Epithelial cell of prostate (primary cell): ENCODE measurements at regions not wholly inside any gene's neighbourhood (a gene's known extent, or its start where the extent isn't known, plus 50 kb on each side); places are given as distances from the start of the nearest gene placed in this dataset.
A peak's percentile ranks its signal among the peaks of the same experiment; 100 is the strongest.

ENCODE experiments used
- DNase-seq: peaks from one replicate; pipeline ENCODE4 v3.0.0-alpha.2; 2011; ENCODE audit warnings: low read depth, low spot score
- H3K27ac ChIP-seq: fragments of 450-650 bp; 2 replicates; pipeline ENCODE4 v1.5.1; 2017; ENCODE audit warnings: mild to moderate bottlenecking

- H3K27ac ChIP-seq, result no peak overlapping the region
- DNase-seq, result no peak
Observed at GRCh38 chr1:199780091-199780490, 247.4 kb upstream of the NR5A2 start.

- DNase-seq, result no peak
- H3K27ac ChIP-seq, result no peak overlapping the region
Observed at GRCh38 chr1:199780948-199781670, 246.4 kb upstream of the NR5A2 start.

- peak overlapping the region; percentile 14 for H3K27ac ChIP-seq
- DNase-seq, result peak; percentile 22
Observed at GRCh38 chr1:199784138-199784895, 243.2 kb upstream of the NR5A2 start.

GRCh38 chr1:199786695-199787094, 240.8 kb upstream of the NR5A2 start:
- no peak overlapping the region for H3K27ac ChIP-seq
- no peak for DNase-seq

- no peak overlapping the region for H3K27ac ChIP-seq
- no peak for DNase-seq
Observed at GRCh38 chr1:199789141-199789540, 238.4 kb upstream of the NR5A2 start.

GRCh38 chr1:199791495-199791894, 236.0 kb upstream of the NR5A2 start:
- H3K27ac ChIP-seq, result no peak overlapping the region
- no peak for DNase-seq

- DNase-seq, result no peak
- H3K27ac ChIP-seq, result no peak overlapping the region
Observed at GRCh38 chr1:199792874-199793273, 234.6 kb upstream of the NR5A2 start.

GRCh38 chr1:199794105-199794863, 233.2 kb upstream of the NR5A2 start:
- no peak overlapping the region for H3K27ac ChIP-seq
- DNase-seq, result no peak

GRCh38 chr1:199799116-199799515, 228.4 kb upstream of the NR5A2 start:
- H3K27ac ChIP-seq, result no peak overlapping the region
- DNase-seq, result no peak

GRCh38 chr1:199804526-199804925, 223.0 kb upstream of the NR5A2 start:
- no peak overlapping the region for H3K27ac ChIP-seq
- DNase-seq, result no peak

- no peak overlapping the region for H3K27ac ChIP-seq
- no peak for DNase-seq
Observed at GRCh38 chr1:199808110-199808870, 219.2 kb upstream of the NR5A2 start.

GRCh38 chr1:199809311-199809710, 218.2 kb upstream of the NR5A2 start:
- DNase-seq, result no peak
- H3K27ac ChIP-seq, result no peak overlapping the region

GRCh38 chr1:199811163-199811562, 216.3 kb upstream of the NR5A2 start:
- DNase-seq, result no peak
- H3K27ac ChIP-seq, result no peak overlapping the region

GRCh38 chr1:199813198-199813597, 214.3 kb upstream of the NR5A2 start:
- DNase-seq, result no peak
- no peak overlapping the region for H3K27ac ChIP-seq

- DNase-seq, result no peak
- H3K27ac ChIP-seq, result no peak overlapping the region
Observed at GRCh38 chr1:199815947-199816346, 211.6 kb upstream of the NR5A2 start.

- DNase-seq, result no peak
- no peak overlapping the region for H3K27ac ChIP-seq
Observed at GRCh38 chr1:199817266-199817665, 210.2 kb upstream of the NR5A2 start.

GRCh38 chr1:199821029-199821779, 206.3 kb upstream of the NR5A2 start:
- DNase-seq, result no peak
- no peak overlapping the region for H3K27ac ChIP-seq

- DNase-seq, result no peak
- no peak overlapping the region for H3K27ac ChIP-seq
Observed at GRCh38 chr1:199832451-199832850, 195.1 kb upstream of the NR5A2 start.

GRCh38 chr1:199834711-199835110, 192.8 kb upstream of the NR5A2 start:
- no peak overlapping the region for H3K27ac ChIP-seq
- DNase-seq, result no peak

GRCh38 chr1:199836430-199836829, 191.1 kb upstream of the NR5A2 start:
- no peak for DNase-seq
- H3K27ac ChIP-seq, result no peak overlapping the region
